Retinal pigment epithelial cell (primary cell): ENCODE measurements at regions not wholly inside any gene's neighbourhood (a gene's known extent, or its start where the extent isn't known, plus 50 kb on each side); places are given as distances from the start of the nearest gene placed in this dataset.

Source experiments
- DNase-seq: peaks from one replicate; pipeline ENCODE4 v3.0.0-alpha.2; 2010; ENCODE audit warnings: low read depth
- H3K4me3 ChIP-seq: 2 replicates; pipeline ENCODE4 v1.5.1; 2011; ENCODE audit warnings: mild to moderate bottlenecking, low read length, control low read depth, moderate library complexity
- CTCF ChIP-seq: conservative IDR thresholded peaks from 2 replicates; pipeline ENCODE4 v1.5.1; 2011; ENCODE audit warnings: low read depth, low read length, control low read depth, inconsistent platforms

- no peak for TF ChIP-seq CTCF
- DNase-seq: no peak
These were observed 154.3 kb upstream of the CCND2 start for GRCh38 chr12:4119157-4119761.

GRCh38 chr12:4118601-4119156 is 154.9 kb upstream of the CCND2 start:
- TF ChIP-seq CTCF: no peak
- H3K4me3 ChIP-seq: no peak overlapping the region
- DNase-seq: no peak

More at GRCh38 chr12:4119157-4119761, 154.3 kb upstream of the CCND2 start:
- H3K4me3 ChIP-seq: no peak overlapping the region

GRCh38 chr12:4118017-4118510 is 155.5 kb upstream of the CCND2 start:
- DNase-seq: no peak
- no peak overlapping the region for H3K4me3 ChIP-seq
- TF ChIP-seq CTCF: no peak

GRCh38 chr12:4117386-4118016 is 156.1 kb upstream of the CCND2 start:
- TF ChIP-seq CTCF: no peak
- H3K4me3 ChIP-seq: no peak overlapping the region
- DNase-seq: no peak

GRCh38 chr12:4116251-4117111 is 157.1 kb upstream of the CCND2 start:
- no peak for TF ChIP-seq CTCF
- DNase-seq: no peak
- H3K4me3 ChIP-seq: no peak overlapping the region

GRCh38 chr12:4115570-4115969 is 158.0 kb upstream of the CCND2 start:
- TF ChIP-seq CTCF: no peak
- no peak overlapping the region for H3K4me3 ChIP-seq
- DNase-seq: no peak
